ENCODE measurements at regions not wholly inside any gene's neighbourhood (a gene's known extent, or its start where the extent isn't known, plus 50 kb on each side); places are given as distances from the start of the nearest gene placed in this dataset.

DNA sequence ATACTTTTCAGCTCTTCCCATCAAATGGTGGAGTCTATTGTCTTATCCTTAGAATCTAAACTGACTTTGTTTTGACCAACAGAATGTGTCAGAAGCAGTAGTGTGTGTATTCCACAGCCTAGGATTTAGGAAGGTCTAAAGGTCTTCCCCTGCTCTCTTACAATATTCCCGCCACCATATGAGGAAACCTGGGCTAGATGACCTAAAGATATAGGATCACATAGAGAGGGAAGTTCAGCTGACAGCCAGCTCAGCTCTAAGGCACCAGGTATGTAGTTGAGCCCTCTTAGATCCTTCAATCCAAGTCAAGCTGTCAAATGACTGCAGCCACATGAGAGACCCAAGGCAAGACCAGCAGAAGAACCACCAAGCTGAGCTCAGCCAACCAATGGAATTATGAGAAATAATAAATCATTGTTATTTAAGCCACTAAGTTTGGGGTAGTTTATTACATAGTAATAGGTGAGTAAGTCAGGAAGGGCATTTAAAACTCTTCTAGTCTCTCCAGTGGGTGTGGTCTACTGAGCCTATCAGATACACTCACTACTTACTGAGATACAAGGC lies 227.7 kb upstream of the HES1 start:
- Histone ChIP-seq H3K23me2 (ENCODE audit: low read depth, low read length) (no peaks in the 10 kb centered on the region), H2BK120ac (replicated peaks; ENCODE audit: low read depth, low read length) (no peak overlapping the region), H3K14ac (ENCODE audit: insufficient read length) (no peak overlapping the region), H3K27me3 (replicated peaks in 1 of 4; ENCODE audit: control insufficient read depth in 3 of 4, extremely low read depth in 1 of 4, insufficient read depth in 3 of 4, low read length in 3 of 4) (no peaks in the 10 kb centered on the region), H4K5ac (ENCODE audit: insufficient read length, low read depth, low read length) (no peak overlapping the region), H3K4me3 (ENCODE audit: extremely low read depth in 1 of 4, insufficient read depth in 2 of 4, low read depth in 3 of 4, low read length in 4 of 4) (no peak overlapping the region), H3K9ac (replicated peaks in 1 of 4; ENCODE audit: extremely low read depth in 1 of 4, low read depth in 3 of 4, low read length in 3 of 4) (no peak overlapping the region), H2BK20ac (ENCODE audit: low read length) (no peak overlapping the region), H3K9me3 (ENCODE audit: insufficient read depth in 2 of 2, low read depth in 1 of 2, low read length in 1 of 2) (peaks cover 4% of the 10 kb centered on the region in 2 experiments; a peak in 2 of 4 replicates), H4K8ac (ENCODE audit: extremely low read depth, insufficient read depth, low read length) (no peak overlapping the region), H3K23ac (ENCODE audit: insufficient read length) (no peak overlapping the region), H2BK12ac (ENCODE audit: low read depth, low read length) (no peak overlapping the region), H3K36me3 (ENCODE audit: control insufficient read depth in 2 of 4, insufficient read depth in 4 of 4, low read length in 3 of 4) (no peaks in the 10 kb centered on the region), H2AK5ac (ENCODE audit: low read depth, low read length) (no peak overlapping the region), H2BK15ac (ENCODE audit: low read length) (no peak overlapping the region), H4K20me1 (replicated peaks in 1 of 2; ENCODE audit: control insufficient read depth in 1 of 2, insufficient read depth in 2 of 2, low read length in 2 of 2) (no peaks in the 10 kb centered on the region), H3K79me1 (ENCODE audit: low read depth, low read length) (no peaks in the 10 kb centered on the region), H3K4ac (replicated peaks; ENCODE audit: insufficient read length, low read depth, low read length) (no peak overlapping the region), H3K79me2 (ENCODE audit: control insufficient read depth in 1 of 2, insufficient read depth in 2 of 2, low read length in 2 of 2) (no peaks in the 10 kb centered on the region), H3K18ac (ENCODE audit: extremely low read depth, low read length) (no peak overlapping the region), H4K91ac (replicated peaks; ENCODE audit: insufficient read length, low read length) (no peak overlapping the region), H2AFZ (ENCODE audit: low read length) (no peak overlapping the region), H3K27ac (ENCODE audit: low read depth, low read length) (no peak overlapping the region), H2BK5ac (ENCODE audit: low read depth, low read length) (no peak overlapping the region), H3K4me1 (replicated peaks in 1 of 4; ENCODE audit: control insufficient read depth in 3 of 4, insufficient read depth in 4 of 4, low read length in 3 of 4) (peaks cover 0 to 8% (median 6%) of the 10 kb centered on the region in 4 experiments; a peak in 5 of 7 replicates), H3K56ac (replicated peaks; ENCODE audit: insufficient read length, low read depth, low read length) (no peak overlapping the region), H3K4me2 (ENCODE audit: insufficient read depth in 1 of 2, low read depth in 2 of 2, low read length in 2 of 2) (no peak overlapping the region)
- WGBS, 2 experiments (ENCODE audit: extremely low coverage in 1 of 2, insufficient coverage in 1 of 2, insufficient read length in 1 of 2, insufficient replicate concordance in 2 of 2, low coverage in 1 of 2, low lambda C conversion rate in 2 of 2, missing lambda C conversion rate in 1 of 2) = 87% methylated on average over 1 of the region's 1 CpG; no CpG with 5 or more reads in 1 of the 2 experiments
- DNase-seq (ENCODE audit: low read depth in 1 of 2, low spot score in 2 of 2) (no peak), FAIRE-seq (no peak)
- ChIA-PET CTCF (ENCODE audit: partially characterized antibody) (interaction anchor here (1.0 to 1.5 kb wide), 2 partner anchors 72 to 128 kb away, joined by 3 to 5 read pairs; no protein-coding TSS in a partner anchor), POLR2A (ENCODE audit: partially characterized antibody) (no interaction called here)
- TF ChIP-seq RNF2 (IDR thresholded peaks at IDR 0.05; ENCODE audit: borderline replicate concordance, low read depth, low read length, missing control alignments, poor library complexity, severe bottlenecking) (no peak), KDM1A (IDR thresholded peaks at IDR 0.05; ENCODE audit: borderline replicate concordance, low read length) (no peak), CREB1 (IDR thresholded peaks at IDR 0.05) (no peak), ATF2 (IDR thresholded peaks at IDR 0.05; ENCODE audit: low read length) (no peak), RXRA (IDR thresholded peaks at IDR 0.05; ENCODE audit: insufficient read depth, low read depth, low read length) (no peak), BCL11A (IDR thresholded peaks at IDR 0.05; ENCODE audit: low read depth in 2 of 2, low read length in 2 of 2) (no peak), SIN3A (conservative IDR thresholded peaks at IDR 0.05 in 1 of 2, IDR thresholded peaks at IDR 0.05 in 1 of 2; ENCODE audit: low read depth in 1 of 2, low read length in 2 of 2) (no peak), ZNF274 (IDR thresholded peaks at IDR 0.05; ENCODE audit: borderline replicate concordance, extremely low read depth, low read length) (no peak), RFX5 (IDR thresholded peaks at IDR 0.05; ENCODE audit: borderline replicate concordance, low read depth, low read length) (no peak), TEAD4 (IDR thresholded peaks at IDR 0.05; ENCODE audit: low read depth, low read length) (no peak)

Data from H1 (cell line).